Gastroesophageal sphincter (tissue), 4 donors: ENCODE measurements at regions not wholly inside any gene's neighbourhood (a gene's known extent, or its start where the extent isn't known, plus 50 kb on each side); places are given as distances from the start of the nearest gene placed in this dataset.

ENCODE experiments used
- ATAC-seq: fragments of 150-250 bp; one replicate; pipeline ENCODE4 v1.9.1; 2016; ENCODE audit warnings: mild to moderate bottlenecking, moderate library complexity
- H3K27ac ChIP-seq, 4 donors: fragments of 200-600 bp; sonication (generic) in 3 of 4; 1 replicate in 3 of 4; 2 replicates in 1 of 4; pipeline ENCODE4 v1.5.1; 2016 to 2019
- H3K27me3 ChIP-seq: fragments of 200-600 bp; sonication (generic); one replicate; pipeline ENCODE4 v1.5.1; 2019
- H3K36me3 ChIP-seq, 2 donors: fragments of 200-600 bp; sonication (generic); one replicate each; pipeline ENCODE4 v1.5.1; 2019; ENCODE audit warnings: control low read depth in 1 of 2
- H3K4me1 ChIP-seq, 3 donors: fragments of 200-600 bp; sonication (generic); 1 replicate in 2 of 3; 2 replicates in 1 of 3; pipeline ENCODE4 v1.5.1; 2016 to 2019; ENCODE audit warnings: control low read depth in 2 of 3
- H3K4me3 ChIP-seq, 2 donors: fragments of 200-600 bp; sonication (generic); one replicate each; pipeline ENCODE4 v1.5.1; 2019; ENCODE audit warnings: mild to moderate bottlenecking in 1 of 2, moderate library complexity in 1 of 2
- H3K9me3 ChIP-seq, 3 donors: fragments of 200-600 bp; sonication (generic); one replicate each; pipeline ENCODE4 v1.5.1; 2017 to 2019; ENCODE audit warnings: control low read depth in 2 of 3
- CTCF ChIP-seq, 4 experiments: fragments of 200-600 bp in 2 of 4; fragments of 450-650 bp in 2 of 4; sonication (generic) in 1 of 4; IDR thresholded peaks; one replicate each; pipeline ENCODE4 v1.5.1; 2017 to 2019; ENCODE audit warnings: antibody characterized with exemption in 4 of 4, mild to moderate bottlenecking in 2 of 4, moderate library complexity in 2 of 4
- EP300 ChIP-seq: sonication (generic); formaldehyde crosslinking; IDR thresholded peaks from one replicate; pipeline ENCODE4 v1.6.1; 2017; ENCODE audit warnings: antibody characterized with exemption, mild to moderate bottlenecking
- POLR2A ChIP-seq, 2 donors: fragments of 450-650 bp; IDR thresholded peaks; one replicate each; pipeline ENCODE4 v1.6.1; 2017; ENCODE audit warnings: antibody characterized with exemption in 2 of 2, mild to moderate bottlenecking in 2 of 2, moderate library complexity in 1 of 2
- POLR2AphosphoS5 ChIP-seq: sonication (generic); formaldehyde crosslinking; IDR thresholded peaks from one replicate; pipeline ENCODE4 v1.6.1; 2017; ENCODE audit warnings: antibody characterized with exemption
- WGBS, 2 donors: methylation state at CpG; one replicate each; pipeline ENCODE4 v1.1.5; 2018; ENCODE audit warnings: low coverage in 1 of 2; 5-methylcytosine and 5-hydroxymethylcytosine counted together

GRCh38 chr2:12950174-12950573 lies 233.4 kb downstream of the TRIB2 start:
- no peak overlapping the region for H3K27ac ChIP-seq
- ATAC-seq: no peak
- TF ChIP-seq POLR2AphosphoS5: no peak
- no peak for TF ChIP-seq EP300
- no peak for TF ChIP-seq POLR2A (IDR thresholded peaks at IDR 0.05)
- no peak for TF ChIP-seq CTCF (IDR thresholded peaks at IDR 0.05)

GRCh38 chr2:12950957-12951656 lies 234.4 kb downstream of the TRIB2 start:
- Histone ChIP-seq H3K4me1 (no peaks in the 10 kb centered on the region), H3K9me3 (no peaks in the 10 kb centered on the region), H3K4me3 (no peak overlapping the region), H3K27ac (no peak overlapping the region), H3K27me3 (no peaks in the 10 kb centered on the region), H3K36me3 (no peaks in the 10 kb centered on the region)
- WGBS, 2 donors: 58% methylated on average over 4 to 8 of the region's 8 CpGs
- ATAC-seq: no peak
- TF ChIP-seq EP300 (no peak), POLR2AphosphoS5 (no peak), CTCF (IDR thresholded peaks at IDR 0.05) (no peak), POLR2A (IDR thresholded peaks at IDR 0.05) (no peak)

More at GRCh38 chr2:12950174-12950573, 233.4 kb downstream of the TRIB2 start:
- Histone ChIP-seq H3K4me3 (no peak overlapping the region), H3K9me3 (no peaks in the 10 kb centered on the region), H3K27me3 (no peaks in the 10 kb centered on the region), H3K36me3 (no peaks in the 10 kb centered on the region), H3K4me1 (no peaks in the 10 kb centered on the region)
- 88 to 100% methylated on average over 1 to 3 of the region's 3 CpGs for WGBS, 2 donors

- no peaks in the 10 kb centered on the region for H3K9me3 ChIP-seq
- no peaks in the 10 kb centered on the region for H3K27me3 ChIP-seq
- H3K36me3 ChIP-seq: no peaks in the 10 kb centered on the region
- H3K4me1 ChIP-seq: no peaks in the 10 kb centered on the region
- 67 to 90% methylated on average over 2 of the region's 2 CpGs for WGBS, 2 donors
- H3K27ac ChIP-seq: no peak overlapping the region
- ATAC-seq: no peak
- H3K4me3 ChIP-seq: no peak overlapping the region
- TF ChIP-seq CTCF (IDR thresholded peaks at IDR 0.05) (no peak), POLR2AphosphoS5 (no peak), EP300 (no peak), POLR2A (IDR thresholded peaks at IDR 0.05) (no peak)
These were observed 234.9 kb downstream of the TRIB2 start for GRCh38 chr2:12951657-12951973.

- no peak overlapping the region for H3K4me3 ChIP-seq
- H3K4me1 ChIP-seq: no peaks in the 10 kb centered on the region
- no peaks in the 10 kb centered on the region for H3K27me3 ChIP-seq
- H3K27ac ChIP-seq: no peak overlapping the region
- no peaks in the 10 kb centered on the region for H3K9me3 ChIP-seq
- no peak for ATAC-seq
- TF ChIP-seq POLR2A (IDR thresholded peaks at IDR 0.05): no peak
- H3K36me3 ChIP-seq: no peaks in the 10 kb centered on the region
- WGBS, 2 donors: 85 to 100% methylated on average over 2 of the region's 2 CpGs
These were observed 236.9 kb downstream of the TRIB2 start for GRCh38 chr2:12953596-12953995.

GRCh38 chr2:12955864-12956263 lies 239.1 kb downstream of the TRIB2 start:
- H3K36me3 ChIP-seq: no peaks in the 10 kb centered on the region
- 59 to 78% methylated on average over 3 of the region's 3 CpGs for WGBS, 2 donors
- ATAC-seq: no peak
- no peak for TF ChIP-seq EP300
- TF ChIP-seq CTCF (IDR thresholded peaks at IDR 0.05): no peak
- no peak for TF ChIP-seq POLR2AphosphoS5
- no peak for TF ChIP-seq POLR2A (IDR thresholded peaks at IDR 0.05)
- H3K27me3 ChIP-seq: no peaks in the 10 kb centered on the region
- H3K9me3 ChIP-seq: no peaks in the 10 kb centered on the region
- H3K27ac ChIP-seq: no peak overlapping the region
- H3K4me3 ChIP-seq: no peak overlapping the region
- H3K4me1 ChIP-seq: no peaks in the 10 kb centered on the region
